G401 (cell line): ENCODE measurements at regions not wholly inside any gene's neighbourhood (a gene's known extent, or its start where the extent isn't known, plus 50 kb on each side); places are given as distances from the start of the nearest gene placed in this dataset.
"Not testable (repeated sequence)": the region's sequence is repeated elsewhere in the genome, so short reads cannot be mapped to it uniquely, and the experiment has no call there.

ENCODE experiments used
- DNase-seq: peaks from one replicate; pipeline ENCODE4 v3.0.0-alpha.2; 2015; ENCODE audit warnings: low spot score
- in situ Hi-C: cut with HindIII; loops from 2 replicates; pipeline ENCODE4 v1.10.0; 2016; ENCODE audit warnings: low sequenced_read_pairs, mixed read lengths

- DNase-seq, result no peak
- in situ Hi-C loops, result no loop called here
These were observed 606.8 kb downstream of the EPHA3 start for GRCh38 chr3:89714237-89714636.

- in situ Hi-C loops, result no loop called here
- no peak for DNase-seq
These were observed 632.9 kb downstream of the EPHA3 start for GRCh38 chr3:89740080-89740880.

- in situ Hi-C loops, result no loop called here
These were observed 633.4 kb downstream of the EPHA3 start for GRCh38 chr3:89740881-89741177.

DNA sequence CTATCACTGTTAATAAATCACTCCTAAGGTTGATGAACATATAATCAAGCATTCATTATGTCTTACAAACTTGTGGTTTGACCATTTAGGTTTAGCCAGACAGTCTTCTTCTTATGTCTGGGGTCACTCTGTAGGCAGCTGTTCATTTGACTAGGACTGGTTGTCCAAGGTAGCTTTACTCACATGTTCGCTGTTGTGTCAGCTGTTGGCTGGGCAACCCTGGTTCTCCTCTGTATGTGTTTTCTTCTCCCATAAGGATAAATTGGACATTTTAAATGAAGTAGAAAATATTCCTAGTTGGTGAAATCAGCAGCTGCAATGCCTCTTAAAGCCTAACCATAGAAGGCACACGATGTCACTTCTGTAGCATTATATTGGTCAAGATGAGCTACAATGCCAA is 635.1 kb downstream of the EPHA3 start:
- in situ Hi-C loops, result no loop called here
- no peak for DNase-seq

More at GRCh38 chr3:89740881-89741177, 633.4 kb downstream of the EPHA3 start:
- no peak for DNase-seq

GRCh38 chr3:89747541-89748278 is 640.3 kb downstream of the EPHA3 start:
- DNase-seq, in situ Hi-C loops: not testable (repeated sequence)

DNA sequence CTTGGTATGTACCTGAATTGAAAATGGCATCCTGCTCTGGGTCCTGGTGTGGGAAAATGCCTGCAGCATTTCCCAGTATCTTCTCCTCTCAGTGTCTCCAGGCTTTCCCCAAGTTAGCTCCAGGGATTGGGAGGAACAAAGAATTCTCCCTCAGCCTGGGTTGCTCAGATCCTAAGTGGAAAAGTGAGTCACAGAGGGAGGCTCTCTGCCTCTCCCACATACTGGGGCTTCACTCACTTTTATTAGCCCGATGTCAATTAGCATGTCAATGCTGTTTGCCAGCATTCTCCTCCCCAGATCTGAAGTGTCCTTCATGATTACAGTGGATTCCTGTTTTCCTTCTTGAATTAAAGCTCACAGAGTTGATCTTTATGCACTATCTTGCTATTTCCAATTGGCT is 655.0 kb downstream of the EPHA3 start:
- no peak for DNase-seq
- in situ Hi-C loops, result no loop called here

- in situ Hi-C loops, result no loop called here
- DNase-seq, result no peak
These were observed 676.0 kb downstream of the EPHA3 start for GRCh38 chr3:89783341-89783927.

GRCh38 chr3:89787485-89787884 is 680.1 kb downstream of the EPHA3 start:
- no peak for DNase-seq
- in situ Hi-C loops, result no loop called here

GRCh38 chr3:89787979-89788378 is 680.6 kb downstream of the EPHA3 start:
- no peak for DNase-seq
- in situ Hi-C loops, result no loop called here

GRCh38 chr3:89795506-89795905 is 688.1 kb downstream of the EPHA3 start:
- in situ Hi-C loops, result no loop called here

DNA sequence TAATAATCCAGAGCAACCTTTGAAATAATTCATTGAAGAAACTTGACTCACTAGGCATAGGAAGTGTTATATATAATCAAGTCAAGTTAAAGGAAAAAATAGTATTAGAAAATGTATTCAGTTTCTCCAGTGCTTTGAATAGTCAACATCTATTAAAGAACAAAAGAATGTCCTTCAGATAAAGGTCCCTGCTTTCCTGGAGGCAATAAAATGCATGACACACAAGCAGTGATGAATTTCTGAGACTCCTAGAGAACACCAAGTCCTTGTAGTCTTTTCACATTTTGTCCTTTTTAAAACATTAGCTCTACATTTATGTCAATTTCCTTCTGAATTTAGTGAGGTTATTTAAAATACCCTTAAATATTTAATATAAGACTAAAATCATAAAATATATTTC is 695.5 kb downstream of the EPHA3 start:
- DNase-seq, result no peak
- in situ Hi-C loops, result no loop called here

More at GRCh38 chr3:89795506-89795905, 688.1 kb downstream of the EPHA3 start:
- DNase-seq, result no peak

DNA sequence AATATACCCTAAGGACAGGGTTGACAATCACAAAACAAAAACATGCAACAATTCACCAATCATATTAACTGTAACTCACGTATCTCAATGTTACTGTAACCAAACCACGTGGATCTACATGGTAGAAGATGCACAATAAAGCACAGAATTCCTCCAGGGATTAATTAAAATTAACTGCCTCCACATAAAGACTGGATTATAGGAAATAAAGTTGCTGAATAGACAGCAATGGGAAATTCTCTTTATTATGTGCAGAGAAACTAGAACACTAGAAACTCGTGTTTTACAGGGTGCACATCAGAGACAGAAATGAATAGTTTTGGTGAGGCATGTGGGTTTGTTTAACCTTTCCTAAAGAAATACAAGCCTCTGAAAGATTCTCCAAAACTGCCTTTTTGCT is 696.3 kb downstream of the EPHA3 start:
- DNase-seq, result no peak
- in situ Hi-C loops, result no loop called here

DNA sequence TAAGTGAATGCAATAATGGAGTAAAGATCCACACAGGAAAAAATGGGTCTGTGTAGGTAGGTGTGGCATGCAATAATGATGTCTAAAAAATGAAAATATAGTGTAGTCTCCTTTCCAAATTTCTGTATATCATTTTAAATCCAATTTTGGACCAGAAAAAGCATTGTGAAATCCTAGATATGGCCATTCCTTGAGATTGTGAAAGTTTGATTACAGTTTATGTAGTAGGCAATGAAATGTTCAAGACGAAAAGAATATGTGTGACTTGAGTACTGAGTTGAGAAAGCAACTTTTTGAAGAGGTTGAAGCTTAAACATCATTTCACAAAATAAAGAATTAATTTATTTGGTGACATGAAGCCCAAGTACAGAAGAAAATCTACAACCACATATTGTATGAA is 698.7 kb downstream of the EPHA3 start:
- no peak for DNase-seq

GRCh38 chr3:89808680-89809197 is 701.3 kb downstream of the EPHA3 start:
- in situ Hi-C loops, result no loop called here
- no peak for DNase-seq

More for the DNA sequence above, 698.7 kb downstream of the EPHA3 start:
- in situ Hi-C loops, result no loop called here

- DNase-seq, result no peak
- in situ Hi-C loops, result no loop called here
These were observed 706.1 kb downstream of the EPHA3 start for GRCh38 chr3:89813500-89813899.

DNA sequence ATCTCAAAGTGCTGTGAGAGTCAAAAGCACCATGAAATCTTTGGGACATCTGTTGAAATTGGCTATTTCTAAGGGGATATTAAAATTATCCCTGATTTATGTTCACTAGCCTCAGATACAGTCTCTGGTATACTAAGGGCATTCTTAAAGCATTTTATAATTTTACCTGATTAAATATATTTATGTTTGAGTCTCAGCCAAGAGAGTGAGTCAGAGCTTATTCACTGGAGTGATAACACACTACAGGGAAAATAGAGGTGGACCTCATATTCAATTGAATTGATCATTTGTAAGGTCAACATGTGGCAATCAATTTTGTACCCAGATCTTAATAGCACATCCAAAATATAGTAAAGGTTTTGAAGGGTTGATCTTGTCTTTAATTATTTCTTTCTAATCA is 733.6 kb downstream of the EPHA3 start:
- DNase-seq, result no peak
- in situ Hi-C loops, result no loop called here

DNA sequence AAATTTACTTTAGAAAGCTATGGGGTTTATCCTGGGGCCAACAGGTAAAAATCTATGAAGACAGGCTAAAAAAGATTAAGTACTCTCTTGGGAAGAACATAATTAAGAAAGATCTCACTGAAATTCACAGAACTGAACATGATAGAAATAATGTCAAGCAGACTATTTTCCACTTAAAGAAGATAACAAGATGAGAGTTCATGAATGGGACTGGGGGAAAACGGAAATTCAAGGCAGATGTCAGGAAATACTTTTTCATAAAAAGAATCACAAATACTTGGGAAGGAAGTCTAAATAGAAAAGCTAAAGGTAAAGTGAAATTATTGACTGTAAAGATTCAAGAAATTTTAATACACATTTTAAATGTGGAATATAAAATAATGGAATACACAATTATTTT is 737.6 kb downstream of the EPHA3 start:
- in situ Hi-C loops, result no loop called here

GRCh38 chr3:89847955-89848354 is 740.5 kb downstream of the EPHA3 start:
- in situ Hi-C loops, result no loop called here
- DNase-seq, result no peak

More for the DNA sequence above, 737.6 kb downstream of the EPHA3 start:
- no peak for DNase-seq

GRCh38 chr3:89851974-89852621 is 744.7 kb downstream of the EPHA3 start:
- DNase-seq, result no peak
- in situ Hi-C loops, result no loop called here

- DNase-seq, result no peak
- in situ Hi-C loops, result no loop called here
These were observed 752.3 kb downstream of the EPHA3 start for GRCh38 chr3:89859757-89860156.
